GM21723 (cell line): ENCODE measurements at regions not wholly inside any gene's neighbourhood (a gene's known extent, or its start where the extent isn't known, plus 50 kb on each side); places are given as distances from the start of the nearest gene placed in this dataset.

Source experiments
- ATAC-seq: cut with Tn5 transposase; IDR thresholded peaks from one replicate; pipeline ENCODE4 v1.9.1; 2021; ENCODE audit warnings: mild to moderate bottlenecking, moderate library complexity; ENCODE audit not compliant: unreplicated experiment

GRCh38 chr14:34250959-34251358, 211.1 kb downstream of the SPTSSA start:
- no peak for ATAC-seq

- no peak for ATAC-seq
These were observed 214.4 kb downstream of the SPTSSA start for GRCh38 chr14:34247605-34248004.

- ATAC-seq: no peak
These were observed 215.8 kb downstream of the SPTSSA start for GRCh38 chr14:34246206-34246605.

GRCh38 chr14:34243401-34243800, 218.6 kb downstream of the SPTSSA start:
- ATAC-seq: no peak

GRCh38 chr14:34243001-34243400, 219.0 kb downstream of the SPTSSA start:
- ATAC-seq: no peak

GRCh38 chr14:34241185-34241711, 220.8 kb downstream of the SPTSSA start:
- no peak for ATAC-seq

- no peak for ATAC-seq
These were observed 223.4 kb downstream of the SPTSSA start for GRCh38 chr14:34238610-34239009.

- no peak for ATAC-seq
These were observed 224.4 kb downstream of the SPTSSA start for GRCh38 chr14:34237677-34238076.

GRCh38 chr14:34237081-34237480, 225.0 kb downstream of the SPTSSA start:
- ATAC-seq: no peak

- no peak for ATAC-seq
These were observed 226.3 kb downstream of the SPTSSA start for GRCh38 chr14:34235643-34236300.

GRCh38 chr14:34234258-34234657, 227.8 kb downstream of the SPTSSA start:
- ATAC-seq: no peak

GRCh38 chr14:34233619-34234018, 228.4 kb downstream of the SPTSSA start:
- ATAC-seq: no peak

- ATAC-seq: no peak
These were observed 229.2 kb downstream of the SPTSSA start for GRCh38 chr14:34232790-34233189.

- no peak for ATAC-seq
These were observed 230.4 kb downstream of the SPTSSA start for GRCh38 chr14:34231626-34232025.

- ATAC-seq: no peak
These were observed 232.9 kb downstream of the SPTSSA start for GRCh38 chr14:34229140-34229539.

- no peak for ATAC-seq
These were observed 233.4 kb downstream of the SPTSSA start for GRCh38 chr14:34228650-34228976.

- peak; percentile 94 for ATAC-seq
These were observed 234.0 kb downstream of the SPTSSA start for GRCh38 chr14:34227834-34228649.

- ATAC-seq: no peak
These were observed 237.8 kb downstream of the SPTSSA start for GRCh38 chr14:34224221-34224620.

- ATAC-seq: no peak
These were observed 238.5 kb downstream of the SPTSSA start for GRCh38 chr14:34223373-34224148.

- ATAC-seq: no peak
These were observed 239.2 kb downstream of the SPTSSA start for GRCh38 chr14:34222867-34223266.

GRCh38 chr14:34222122-34222521, 239.9 kb downstream of the SPTSSA start:
- ATAC-seq: no peak
